ENCODE measurements at regions not wholly inside any gene's neighbourhood (a gene's known extent, or its start where the extent isn't known, plus 50 kb on each side); places are given as distances from the start of the nearest gene placed in this dataset.

GRCh38 chr1:90204780-90205179 is 209.9 kb downstream of the ZNF326 start:
- TF ChIP-seq ZNF335 (CRISPR knock-in tag; IDR thresholded peaks at IDR 0.05) (no peak), ESRRA (CRISPR knock-in tag; IDR thresholded peaks at IDR 0.05; ENCODE audit: low read depth) (no peak), NR2F6 (IDR thresholded peaks at IDR 0.05) (no peak), NR2F6 (CRISPR knock-in tag; IDR thresholded peaks at IDR 0.05) (no peak)

Data from HepG2 (cell line).